22Rv1 (cell line): ENCODE measurements at regions not wholly inside any gene's neighbourhood (a gene's known extent, or its start where the extent isn't known, plus 50 kb on each side); places are given as distances from the start of the nearest gene placed in this dataset.

Source experiments
- CTCF ChIP-seq: fragments of 450-650 bp; IDR thresholded peaks from 2 replicates; pipeline ENCODE4 v1.5.1; 2017; ENCODE audit warnings: mild to moderate bottlenecking
- ZFX ChIP-seq: fragments of 450-650 bp; IDR thresholded peaks from 2 replicates; pipeline ENCODE4 v1.6.1; 2017; ENCODE audit warnings: antibody characterized with exemption, borderline replicate concordance

GRCh38 chr10:47165168-47165710 lies 134.8 kb upstream of the GDF10 start:
- TF ChIP-seq CTCF (no peak), ZFX (no peak)
